HepG2 (cell line): ENCODE measurements at regions not wholly inside any gene's neighbourhood (a gene's known extent, or its start where the extent isn't known, plus 50 kb on each side); places are given as distances from the start of the nearest gene placed in this dataset.

ENCODE experiments used
- CBFB ChIP-seq: sonication (generic); formaldehyde crosslinking; IDR thresholded peaks from 2 replicates; pipeline ENCODE4 v1.4.0; 2020; ENCODE audit warnings: missing genetic modification reagents
- CTCF ChIP-seq: sonication (generic); formaldehyde crosslinking; IDR thresholded peaks from 2 replicates; pipeline ENCODE4 v1.5.0; 2020; ENCODE audit warnings: mild to moderate bottlenecking, missing genetic modification reagents, moderate library complexity
- FOXM1 ChIP-seq: sonication (generic); formaldehyde crosslinking; IDR thresholded peaks from 2 replicates; pipeline ENCODE4 v1.5.0; 2020; ENCODE audit warnings: missing genetic modification reagents
- POLR2A ChIP-seq, 2 experiments: IDR thresholded peaks; 2 replicates each; pipeline ENCODE4 v1.6.1; 2011; ENCODE audit warnings: low read depth in 2 of 2, low read length in 2 of 2, mild to moderate bottlenecking in 1 of 2, moderate library complexity in 1 of 2; ENCODE audit not compliant: insufficient read depth in 1 of 2
- RAD21 ChIP-seq: fragments of 450-650 bp; formaldehyde crosslinking; IDR thresholded peaks from 2 replicates; pipeline ENCODE4 v1.5.0; 2020; ENCODE audit warnings: mild to moderate bottlenecking
- SMAD1 ChIP-seq: sonication (generic); formaldehyde crosslinking; IDR thresholded peaks from 2 replicates; pipeline ENCODE4 v1.4.0; 2020; ENCODE audit warnings: missing genetic modification reagents, low read depth, mild to moderate bottlenecking, borderline replicate concordance
- ZNF263 ChIP-seq: sonication (generic); formaldehyde crosslinking; IDR thresholded peaks from 2 replicates; pipeline ENCODE4 v1.4.0; 2020; ENCODE audit warnings: missing genetic modification reagents
- ZNF609 ChIP-seq: sonication (generic); formaldehyde crosslinking; IDR thresholded peaks from 2 replicates; pipeline ENCODE4 v1.4.0; 2020; ENCODE audit warnings: mild to moderate bottlenecking, missing genetic modification reagents, borderline replicate concordance
- TF ChIP-seq, protein P1 (sequence below): sonication (generic); formaldehyde crosslinking; IDR thresholded peaks from 2 replicates; pipeline ENCODE4 v1.8.1; 2022; ENCODE audit warnings: low read depth, mild to moderate bottlenecking, missing genetic modification reagents

GRCh38 chr1:36594023-36594422 lies 111.3 kb upstream of the CSF3R start:
- no peak for TF ChIP-seq ZNF263 (CRISPR knock-in tag)
- TF ChIP-seq POLR2A (IDR thresholded peaks at IDR 0.05; ENCODE audit: insufficient read depth in 1 of 2, low read depth in 2 of 2, low read length in 2 of 2): no peak
- no peak for TF ChIP-seq SMAD1
- TF ChIP-seq FOXM1 (CRISPR knock-in tag): no peak
- no peak for TF ChIP-seq CTCF (CRISPR knock-in tag)
- no peak for TF ChIP-seq ZNF609 (CRISPR knock-in tag)
- TF ChIP-seq, protein P1, sequence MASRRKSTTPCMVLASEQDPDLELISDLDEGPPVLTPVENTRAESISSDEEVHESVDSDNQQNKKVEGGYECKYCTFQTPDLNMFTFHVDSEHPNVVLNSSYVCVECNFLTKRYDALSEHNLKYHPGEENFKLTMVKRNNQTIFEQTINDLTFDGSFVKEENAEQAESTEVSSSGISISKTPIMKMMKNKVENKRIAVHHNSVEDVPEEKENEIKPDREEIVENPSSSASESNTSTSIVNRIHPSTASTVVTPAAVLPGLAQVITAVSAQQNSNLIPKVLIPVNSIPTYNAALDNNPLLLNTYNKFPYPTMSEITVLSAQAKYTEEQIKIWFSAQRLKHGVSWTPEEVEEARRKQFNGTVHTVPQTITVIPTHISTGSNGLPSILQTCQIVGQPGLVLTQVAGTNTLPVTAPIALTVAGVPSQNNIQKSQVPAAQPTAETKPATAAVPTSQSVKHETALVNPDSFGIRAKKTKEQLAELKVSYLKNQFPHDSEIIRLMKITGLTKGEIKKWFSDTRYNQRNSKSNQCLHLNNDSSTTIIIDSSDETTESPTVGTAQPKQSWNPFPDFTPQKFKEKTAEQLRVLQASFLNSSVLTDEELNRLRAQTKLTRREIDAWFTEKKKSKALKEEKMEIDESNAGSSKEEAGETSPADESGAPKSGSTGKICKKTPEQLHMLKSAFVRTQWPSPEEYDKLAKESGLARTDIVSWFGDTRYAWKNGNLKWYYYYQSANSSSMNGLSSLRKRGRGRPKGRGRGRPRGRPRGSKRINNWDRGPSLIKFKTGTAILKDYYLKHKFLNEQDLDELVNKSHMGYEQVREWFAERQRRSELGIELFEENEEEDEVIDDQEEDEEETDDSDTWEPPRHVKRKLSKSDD (CRISPR knock-in tag): no peak
- no peak for TF ChIP-seq RAD21 (CRISPR knock-in tag)
- no peak for TF ChIP-seq CBFB (CRISPR knock-in tag)
